Forelimb muscle (tissue), 1 donor: ENCODE measurements at regions not wholly inside any gene's neighbourhood (a gene's known extent, or its start where the extent isn't known, plus 50 kb on each side); places are given as distances from the start of the nearest gene placed in this dataset.
A peak's percentile ranks its signal among the peaks of the same experiment; 100 is the strongest.
"Not testable (repeated sequence)": the region's sequence is repeated elsewhere in the genome, so short reads cannot be mapped to it uniquely, and the experiment has no call there.

Source experiments
- DNase-seq: peaks from one replicate; pipeline ENCODE4 v3.0.0-alpha.2; 2013; ENCODE audit warnings: low read depth

GRCh38 chr1:82079607-82080006, 278.9 kb downstream of the ADGRL2 start:
- DNase-seq, result no peak

- DNase-seq, result no peak
Observed at GRCh38 chr1:82073659-82074058, 272.9 kb downstream of the ADGRL2 start.

DNA sequence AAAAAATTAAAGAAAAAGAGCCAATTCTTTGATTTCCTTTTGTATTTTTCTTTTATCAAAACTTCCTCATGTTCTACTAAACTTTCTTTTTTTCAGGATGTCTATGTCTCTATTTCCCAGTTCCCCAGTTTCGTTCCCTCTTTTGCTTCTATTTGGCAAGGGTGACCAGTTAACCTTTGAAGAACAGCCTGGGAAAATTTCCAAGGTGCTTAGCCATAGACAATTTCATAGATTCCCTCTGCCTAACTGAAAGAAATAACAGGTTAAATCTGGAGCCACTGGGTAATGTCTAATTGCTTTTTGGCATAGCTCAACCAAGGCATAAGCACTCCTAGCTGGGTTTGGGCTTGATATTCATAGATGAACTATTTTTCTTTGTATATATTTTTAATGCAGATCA, 272.3 kb downstream of the ADGRL2 start:
- no peak for DNase-seq

- no peak for DNase-seq
Observed at GRCh38 chr1:82065916-82066315, 265.2 kb downstream of the ADGRL2 start.

DNA sequence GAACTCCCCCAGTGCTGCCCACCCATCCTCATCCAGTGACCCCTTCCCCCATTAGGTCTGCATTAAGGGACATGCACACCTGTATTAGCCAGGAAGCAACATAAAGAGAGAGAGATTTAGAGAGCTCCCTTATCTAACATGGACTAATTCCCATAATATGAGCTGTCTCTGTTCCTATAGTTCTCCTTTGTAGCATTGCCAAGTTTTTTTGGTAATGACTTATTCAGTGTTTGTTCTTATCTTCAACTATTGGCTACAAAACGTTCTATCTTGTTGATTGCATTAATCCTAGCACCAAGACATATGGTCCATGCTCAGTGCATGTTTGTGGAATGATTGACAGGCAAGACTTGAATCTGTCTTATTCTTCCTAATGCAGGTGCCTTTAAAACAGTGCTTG, 264.0 kb downstream of the ADGRL2 start:
- DNase-seq, result no peak

DNA sequence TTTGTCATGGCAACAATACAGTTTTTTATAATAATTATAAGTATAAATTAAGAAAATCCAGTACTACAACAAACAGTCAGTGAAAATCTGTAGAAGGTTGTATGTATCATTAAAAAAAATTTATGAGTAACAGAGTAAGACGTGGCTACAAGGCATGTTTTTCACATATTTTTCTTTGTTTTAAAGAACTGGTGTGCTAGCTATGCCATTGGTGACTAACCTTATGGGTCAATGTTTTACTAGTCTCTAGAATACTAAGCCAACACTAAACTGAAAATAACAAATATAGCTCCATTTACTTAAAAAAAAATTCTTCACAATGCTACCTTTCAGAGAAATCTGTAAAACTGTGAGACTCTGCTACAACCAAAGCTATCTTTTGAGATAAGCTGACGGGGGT, 261.5 kb downstream of the ADGRL2 start:
- no peak for DNase-seq

DNA sequence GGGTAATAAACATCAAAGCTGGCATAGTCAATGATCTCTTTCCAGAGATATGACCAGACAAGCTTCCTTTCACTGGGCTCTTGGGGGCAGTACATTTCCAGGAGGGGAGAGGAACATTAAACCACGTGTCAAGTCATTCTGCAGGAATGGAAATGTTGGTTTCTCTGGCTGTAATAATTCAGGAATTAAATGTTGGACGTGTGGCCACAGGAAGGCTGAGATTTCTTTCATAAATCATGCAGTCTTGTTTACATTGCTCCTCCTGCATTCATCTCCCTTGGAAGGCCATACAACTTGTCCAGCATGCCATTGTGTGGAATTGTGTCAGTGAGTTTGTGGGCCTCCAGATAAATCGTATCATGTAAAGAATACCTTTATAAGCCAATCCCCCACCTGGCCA, 259.2 kb downstream of the ADGRL2 start:
- DNase-seq, result no peak

- DNase-seq, result no peak
Observed at GRCh38 chr1:82057011-82057410, 256.3 kb downstream of the ADGRL2 start.

- DNase-seq, result not testable (repeated sequence)
Observed at GRCh38 chr1:82055375-82055774, 254.6 kb downstream of the ADGRL2 start.

- no peak for DNase-seq
Observed at GRCh38 chr1:82052563-82052962, 251.8 kb downstream of the ADGRL2 start.

DNA sequence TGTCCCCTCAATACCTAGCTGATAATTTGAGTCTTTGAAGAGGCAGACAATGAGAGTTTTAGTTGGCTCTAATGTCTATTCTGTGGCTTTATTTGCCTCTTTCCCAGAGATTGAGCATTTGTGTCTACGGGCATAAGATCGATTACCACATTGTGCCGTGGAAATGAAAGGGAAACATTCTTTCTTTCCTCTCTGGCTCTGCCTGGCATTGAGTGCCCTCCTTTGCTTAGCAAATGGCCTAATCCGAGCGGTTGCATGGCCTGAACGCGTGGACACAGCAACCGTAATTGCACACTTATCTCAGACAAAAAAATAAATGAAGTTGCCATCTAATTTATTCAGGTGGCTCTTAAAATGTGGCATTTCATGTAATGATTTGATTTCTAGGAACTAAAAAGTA, 247.9 kb downstream of the ADGRL2 start:
- DNase-seq, result no peak

DNA sequence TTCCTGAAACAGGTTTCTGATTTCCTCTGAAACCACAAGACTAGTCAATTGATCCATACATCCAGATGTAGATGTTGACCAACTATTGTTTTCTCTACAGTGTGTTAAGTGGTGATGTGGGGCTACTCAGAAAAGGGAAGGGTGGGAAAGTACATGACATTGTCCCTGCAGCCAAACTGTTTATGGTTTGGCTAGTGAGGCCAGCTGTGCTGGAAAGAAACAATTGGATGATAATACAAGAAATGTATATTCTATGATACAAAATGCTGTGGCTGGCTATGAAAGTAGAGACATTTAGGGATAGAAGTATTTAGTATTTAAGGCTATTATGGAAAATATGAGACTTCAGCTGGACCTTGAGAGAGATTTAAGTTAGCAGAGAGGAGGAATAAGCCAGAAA, 244.5 kb downstream of the ADGRL2 start:
- DNase-seq, result peak; percentile 49

- no peak for DNase-seq
Observed at GRCh38 chr1:82044536-82044935, 243.8 kb downstream of the ADGRL2 start.

- DNase-seq, result no peak
Observed at GRCh38 chr1:82044111-82044510, 243.4 kb downstream of the ADGRL2 start.

DNA sequence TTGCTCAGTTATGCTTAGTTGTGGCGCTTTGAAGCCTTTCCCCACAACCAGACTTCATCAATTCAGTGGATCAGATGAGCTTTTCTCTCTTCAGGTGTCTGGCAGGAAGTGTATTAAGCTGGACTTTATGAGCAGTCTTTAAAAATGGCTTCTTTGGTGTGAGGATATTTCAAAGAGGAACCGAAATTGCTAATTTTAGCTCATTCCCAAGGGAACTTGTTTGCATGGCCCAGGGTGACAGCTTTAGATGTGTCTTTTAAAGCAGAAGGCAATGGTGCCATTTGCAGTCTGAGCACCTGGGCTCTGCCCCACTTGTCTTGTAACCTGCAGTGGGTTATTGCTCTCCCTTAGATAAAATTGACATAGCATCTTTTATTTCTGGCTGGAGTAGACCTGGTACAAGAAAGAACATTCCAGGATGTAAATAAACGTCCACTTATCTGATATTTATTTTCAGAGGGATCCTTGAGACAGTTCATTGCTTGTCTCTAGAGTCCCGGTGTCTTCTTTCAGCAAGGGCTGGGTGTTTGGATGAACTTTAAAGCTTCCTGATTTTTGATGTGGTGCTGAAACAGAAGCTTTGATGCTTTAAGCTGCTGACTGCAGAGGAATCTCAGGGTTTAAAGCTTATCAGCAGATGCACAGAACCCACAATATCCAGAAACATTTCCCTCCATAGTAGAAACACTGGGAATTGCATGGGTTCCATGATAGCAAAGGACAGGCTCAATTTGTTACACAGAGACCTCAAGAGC, 241.7 kb downstream of the ADGRL2 start:
- DNase-seq, result no peak
